ENCODE measurements at regions not wholly inside any gene's neighbourhood (a gene's known extent, or its start where the extent isn't known, plus 50 kb on each side); places are given as distances from the start of the nearest gene placed in this dataset.
"Not testable (repeated sequence)": the region's sequence is repeated elsewhere in the genome, so short reads cannot be mapped to it uniquely, and the experiment has no call there.

DNA sequence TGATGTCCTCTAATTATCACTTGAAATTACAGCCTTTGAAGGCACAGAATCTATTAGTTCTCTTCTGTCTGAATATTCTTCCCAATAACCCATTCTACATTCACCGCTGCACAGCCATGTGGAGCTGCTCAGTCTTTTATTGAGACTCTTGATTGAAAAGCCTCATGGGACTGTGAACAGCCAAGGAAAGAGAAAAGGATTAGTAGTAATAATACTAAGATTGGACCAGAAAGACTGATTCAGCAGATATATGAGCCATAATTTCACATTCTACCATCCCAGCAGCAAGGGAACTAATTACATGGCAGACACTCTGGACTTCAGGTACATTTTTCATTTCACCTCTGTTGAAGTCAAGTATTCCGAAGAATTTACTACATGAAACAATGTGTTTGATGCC is 2471.7 kb downstream of the ARAP2 start:
- no peaks in the 10 kb centered on the region for H3K36me3 ChIP-seq (ENCODE audit: low read depth, missing control alignments)
- H3K4me3 ChIP-seq = no peak overlapping the region
- WGBS, 2 donors = 63 to 67% methylated on average over 2 of the region's 2 CpGs
- TF ChIP-seq, protein P1, sequence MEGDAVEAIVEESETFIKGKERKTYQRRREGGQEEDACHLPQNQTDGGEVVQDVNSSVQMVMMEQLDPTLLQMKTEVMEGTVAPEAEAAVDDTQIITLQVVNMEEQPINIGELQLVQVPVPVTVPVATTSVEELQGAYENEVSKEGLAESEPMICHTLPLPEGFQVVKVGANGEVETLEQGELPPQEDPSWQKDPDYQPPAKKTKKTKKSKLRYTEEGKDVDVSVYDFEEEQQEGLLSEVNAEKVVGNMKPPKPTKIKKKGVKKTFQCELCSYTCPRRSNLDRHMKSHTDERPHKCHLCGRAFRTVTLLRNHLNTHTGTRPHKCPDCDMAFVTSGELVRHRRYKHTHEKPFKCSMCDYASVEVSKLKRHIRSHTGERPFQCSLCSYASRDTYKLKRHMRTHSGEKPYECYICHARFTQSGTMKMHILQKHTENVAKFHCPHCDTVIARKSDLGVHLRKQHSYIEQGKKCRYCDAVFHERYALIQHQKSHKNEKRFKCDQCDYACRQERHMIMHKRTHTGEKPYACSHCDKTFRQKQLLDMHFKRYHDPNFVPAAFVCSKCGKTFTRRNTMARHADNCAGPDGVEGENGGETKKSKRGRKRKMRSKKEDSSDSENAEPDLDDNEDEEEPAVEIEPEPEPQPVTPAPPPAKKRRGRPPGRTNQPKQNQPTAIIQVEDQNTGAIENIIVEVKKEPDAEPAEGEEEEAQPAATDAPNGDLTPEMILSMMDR (IDR thresholded peaks at IDR 0.05) = no peak
- no peak for TF ChIP-seq POLR2A (IDR thresholded peaks at IDR 0.05)
- DNase-seq = no peak
- H3K4me1 ChIP-seq = no peaks in the 10 kb centered on the region
- no peaks in the 10 kb centered on the region for H3K9me3 ChIP-seq
- intact Hi-C loops (cut with DNase I; ENCODE audit: low total_unique reads) = no loop called here
- no peak overlapping the region for H3K27ac ChIP-seq
- H3K27me3 ChIP-seq = no peaks in the 10 kb centered on the region

DNA sequence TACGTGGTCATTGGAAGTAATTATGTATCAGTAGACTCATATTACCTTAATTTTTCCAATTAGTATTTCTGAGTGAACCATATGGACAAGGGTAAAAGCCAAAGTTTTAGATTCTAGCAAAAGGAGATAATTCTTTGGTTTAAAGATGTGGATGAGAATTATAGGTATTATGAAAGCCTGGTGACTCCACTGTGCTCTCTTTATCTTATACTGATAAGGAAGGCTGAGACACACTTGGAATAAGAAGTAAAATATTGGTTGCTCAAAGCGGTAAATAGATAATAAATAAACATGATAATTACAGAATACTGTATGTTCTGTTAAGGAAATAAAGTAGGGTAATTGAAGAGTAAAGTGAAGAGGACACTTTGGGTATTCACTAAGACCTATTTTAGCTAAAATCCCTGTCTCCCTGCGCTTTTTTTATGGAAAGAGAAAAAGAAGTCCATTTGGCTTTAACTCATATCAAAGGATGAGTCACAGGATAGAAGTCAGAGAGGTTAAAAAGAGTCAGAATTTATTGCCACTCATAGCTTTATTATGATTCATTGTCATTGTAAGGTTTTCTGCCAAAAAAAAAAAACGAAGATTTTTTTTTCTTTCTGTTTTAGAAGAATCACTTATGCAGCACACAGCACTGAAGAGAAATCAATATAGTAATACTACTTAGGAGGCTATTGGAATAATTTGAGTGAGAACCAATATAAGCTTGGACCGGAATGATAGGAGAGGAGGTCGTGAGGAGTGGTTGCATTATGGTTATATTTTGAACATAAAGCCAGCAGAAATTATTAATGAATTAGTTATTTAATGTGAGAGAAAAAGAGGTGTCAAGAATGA is 2463.1 kb downstream of the ARAP2 start:
- intact Hi-C loops (cut with DNase I; ENCODE audit: low total_unique reads) = no loop called here
- H3K27ac ChIP-seq = no peak overlapping the region
- TF ChIP-seq POLR2A (IDR thresholded peaks at IDR 0.05) = no peak
- TF ChIP-seq, protein P1 (IDR thresholded peaks at IDR 0.05) = no peak
- H3K27me3 ChIP-seq = no peaks in the 10 kb centered on the region
- no peak overlapping the region for H3K4me3 ChIP-seq
- WGBS, 2 donors = 71 to 72% methylated on average over 6 of the region's 6 CpGs
- H3K9me3 ChIP-seq = no peaks in the 10 kb centered on the region
- H3K4me1 ChIP-seq = no peaks in the 10 kb centered on the region
- no peaks in the 10 kb centered on the region for H3K36me3 ChIP-seq (ENCODE audit: low read depth, missing control alignments)
- DNase-seq = no peak

DNA sequence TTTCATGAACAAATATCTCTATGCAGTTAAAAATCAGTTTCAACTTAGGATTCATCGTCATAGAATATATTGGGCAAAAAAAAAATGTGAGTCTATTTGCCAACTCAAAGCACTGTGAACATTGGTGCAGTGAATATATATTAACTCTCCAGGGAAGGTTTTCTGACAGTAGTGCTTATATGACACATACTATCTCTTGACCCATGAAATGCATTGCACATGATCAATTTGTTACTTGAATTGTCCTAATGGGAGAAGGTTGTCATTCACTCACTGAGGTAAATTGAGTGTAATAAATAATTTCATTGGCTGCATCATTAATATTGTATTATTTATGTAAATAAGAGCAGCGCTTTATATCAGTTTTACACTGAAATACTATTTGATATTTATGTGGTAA is 2458.5 kb downstream of the ARAP2 start:
- no peak for TF ChIP-seq POLR2A (IDR thresholded peaks at IDR 0.05)
- TF ChIP-seq, protein P1 (IDR thresholded peaks at IDR 0.05) = no peak
- H3K4me3 ChIP-seq = no peak overlapping the region
- no peak for DNase-seq
- no peaks in the 10 kb centered on the region for H3K27me3 ChIP-seq
- H3K27ac ChIP-seq = no peak overlapping the region
- H3K9me3 ChIP-seq = no peaks in the 10 kb centered on the region
- intact Hi-C loops (cut with DNase I; ENCODE audit: low total_unique reads) = no loop called here
- 81 to 95% methylated on average over 2 of the region's 2 CpGs for WGBS, 2 donors
- no peaks in the 10 kb centered on the region for H3K36me3 ChIP-seq (ENCODE audit: low read depth, missing control alignments)
- H3K4me1 ChIP-seq = no peaks in the 10 kb centered on the region

DNA sequence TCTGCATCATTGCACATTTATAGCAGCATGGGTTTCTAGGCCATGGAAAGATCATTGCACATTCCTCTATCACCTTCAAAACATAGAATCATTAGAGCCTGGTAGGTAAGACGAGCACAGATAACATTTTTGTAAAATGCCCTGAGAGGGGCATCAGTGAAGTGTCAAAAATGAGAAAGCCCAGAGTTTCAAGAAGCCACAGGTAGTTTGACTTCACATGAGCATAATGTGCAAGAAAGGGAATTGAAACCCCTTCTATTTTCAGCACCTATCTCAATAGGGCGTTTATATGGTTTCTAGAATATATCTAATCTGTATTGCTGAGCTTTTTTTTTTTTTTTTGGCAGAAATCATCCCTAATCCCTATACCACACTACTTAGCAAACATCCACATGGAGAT is 2441.7 kb downstream of the ARAP2 start:
- no peak for DNase-seq
- Histone ChIP-seq H3K9me3 (no peaks in the 10 kb centered on the region), H3K27ac (no peak overlapping the region), H3K36me3 (ENCODE audit: low read depth, missing control alignments) (no peaks in the 10 kb centered on the region), H3K27me3 (no peaks in the 10 kb centered on the region), H3K4me3 (no peak overlapping the region), H3K4me1 (no peaks in the 10 kb centered on the region)
- intact Hi-C loops (cut with DNase I; ENCODE audit: low total_unique reads) = no loop called here
- WGBS, 2 donors = 62 to 69% methylated on average over 2 of the region's 2 CpGs
- no peak for TF ChIP-seq POLR2A (IDR thresholded peaks at IDR 0.05)
- TF ChIP-seq, protein P1 (IDR thresholded peaks at IDR 0.05) = no peak

DNA sequence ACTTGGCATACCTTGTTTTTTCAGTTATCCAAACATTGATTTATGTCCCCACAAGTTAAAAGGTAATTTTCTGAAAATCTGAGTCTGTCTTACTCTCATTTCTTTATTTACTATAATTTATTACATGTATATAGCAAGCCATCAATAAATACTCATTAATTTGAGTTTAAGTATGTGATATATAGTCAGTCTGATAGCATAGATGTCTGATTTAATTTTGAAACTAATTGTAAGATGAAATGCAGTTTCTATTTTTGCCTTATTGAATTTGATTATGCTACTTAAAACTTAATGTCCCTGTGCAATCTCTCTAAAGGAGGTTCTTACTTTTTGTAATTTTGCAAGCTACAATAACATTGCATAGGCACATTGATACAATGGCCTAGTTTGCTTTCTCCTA is 2418.6 kb downstream of the ARAP2 start:
- intact Hi-C loops (cut with DNase I; ENCODE audit: low total_unique reads) = no loop called here
- Histone ChIP-seq H3K4me1 (no peaks in the 10 kb centered on the region), H3K27ac (no peak overlapping the region), H3K9me3 (no peaks in the 10 kb centered on the region), H3K36me3 (ENCODE audit: low read depth, missing control alignments) (no peaks in the 10 kb centered on the region), H3K4me3 (no peak overlapping the region), H3K27me3 (no peaks in the 10 kb centered on the region)
- DNase-seq = no peak
- TF ChIP-seq, protein P1 (IDR thresholded peaks at IDR 0.05) = no peak
- no peak for TF ChIP-seq POLR2A (IDR thresholded peaks at IDR 0.05)

DNA sequence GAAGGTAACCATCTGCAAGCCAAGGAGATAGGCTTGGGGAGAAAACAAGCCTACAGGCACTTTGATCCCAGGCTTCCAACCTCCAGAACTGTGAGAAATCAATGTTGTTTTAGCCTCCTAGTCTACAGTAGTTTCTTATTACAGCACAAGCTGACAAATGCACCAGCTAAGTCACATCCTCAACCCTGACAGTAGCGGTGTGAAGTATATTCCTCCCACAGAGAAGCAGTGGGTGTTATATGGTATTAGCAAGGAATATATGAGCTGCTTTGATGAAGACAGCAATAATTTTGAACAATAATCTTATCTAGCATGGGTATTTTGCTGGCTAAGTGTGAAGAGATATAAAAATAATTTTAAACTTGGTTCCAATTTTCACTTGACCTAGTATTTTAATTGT is 2415.0 kb downstream of the ARAP2 start:
- DNase-seq; H3K9me3 ChIP-seq; intact Hi-C loops (cut with DNase I; ENCODE audit: low total_unique reads); H3K4me1 ChIP-seq; H3K36me3 ChIP-seq (ENCODE audit: low read depth, missing control alignments); H3K4me3 ChIP-seq; H3K27me3 ChIP-seq; H3K27ac ChIP-seq: not testable (repeated sequence)
- 92% methylated on average over 1 of the region's 1 CpG for WGBS, 2 donors
